Endodermal cell (in vitro differentiated cells): ENCODE measurements at regions not wholly inside any gene's neighbourhood (a gene's known extent, or its start where the extent isn't known, plus 50 kb on each side); places are given as distances from the start of the nearest gene placed in this dataset.
A peak's percentile ranks its signal among the peaks of the same experiment; 100 is the strongest.
"Not testable (repeated sequence)": the region's sequence is repeated elsewhere in the genome, so short reads cannot be mapped to it uniquely, and the experiment has no call there.

ENCODE experiments used
- DNase-seq: peaks from one replicate; pipeline ENCODE4 v3.0.0-alpha.2; 2017
- H3K27ac ChIP-seq: 2 replicates; pipeline ENCODE4 v1.5.1; 2013; ENCODE audit warnings: mild to moderate bottlenecking, low read depth, low read length, moderate library complexity
- H3K27me3 ChIP-seq: 2 replicates; pipeline ENCODE4 v1.6.1; 2013; ENCODE audit warnings: mild to moderate bottlenecking, low read length, moderate library complexity; ENCODE audit not compliant: insufficient read depth, control insufficient read depth, poor library complexity, severe bottlenecking
- H3K36me3 ChIP-seq: 2 replicates; pipeline ENCODE4 v1.7.0; 2013; ENCODE audit warnings: mild to moderate bottlenecking, low read length, moderate library complexity; ENCODE audit not compliant: control insufficient read depth, insufficient read depth
- H3K4me1 ChIP-seq: one replicate; pipeline ENCODE4 v1.7.0; 2013; ENCODE audit warnings: low read length; ENCODE audit not compliant: control insufficient read depth, insufficient read depth
- H3K4me3 ChIP-seq: 2 replicates; pipeline ENCODE4 v1.5.1; 2013; ENCODE audit warnings: mild to moderate bottlenecking, low read length, moderate library complexity
- H3K9ac ChIP-seq: 2 replicates; pipeline ENCODE4 v1.6.1; 2013; ENCODE audit warnings: mild to moderate bottlenecking, low read length, moderate library complexity; ENCODE audit not compliant: poor library complexity, severe bottlenecking; ENCODE audit errors: extremely low read depth
- H3K9me3 ChIP-seq: 2 replicates; pipeline ENCODE4 v1.6.1; 2013; ENCODE audit warnings: mild to moderate bottlenecking, low read length, moderate library complexity; ENCODE audit not compliant: control insufficient read depth
- H3K27ac Mint-ChIP-seq: 2 replicates; pipeline ENCODE4 v1.8.0; 2020; ENCODE audit warnings: mixed read lengths
- H3K27me3 Mint-ChIP-seq: 2 replicates; pipeline ENCODE4 v1.8.0; 2021; ENCODE audit warnings: mild to moderate bottlenecking, mixed read lengths; ENCODE audit not compliant: insufficient read depth
- H3K36me3 Mint-ChIP-seq: 2 replicates; pipeline ENCODE4 v1.8.0; 2020; ENCODE audit warnings: low read depth, mixed read lengths
- H3K4me1 Mint-ChIP-seq: 2 replicates; pipeline ENCODE4 v1.8.0; 2020; ENCODE audit warnings: mixed read lengths
- H3K4me3 Mint-ChIP-seq: 2 replicates; pipeline ENCODE4 v1.8.0; 2020; ENCODE audit warnings: mild to moderate bottlenecking, moderate library complexity, mixed read lengths
- H3K9me3 Mint-ChIP-seq: 2 replicates; pipeline ENCODE4 v1.8.0; 2020; ENCODE audit warnings: mild to moderate bottlenecking, mixed read lengths
- CTCF ChIP-seq: fragments of 200-600 bp; sonication (generic); conservative IDR thresholded peaks from 2 replicates; pipeline ENCODE4 v1.5.0; 2021; ENCODE audit warnings: antibody characterized with exemption, mild to moderate bottlenecking
- WGBS, 2 experiments: methylation state at CpG; one replicate each; pipeline versions ENCODE4 v1.1.5 to v1.1.7; 2013; ENCODE audit warnings: missing lambda C conversion rate in 2 of 2, mixed read lengths in 1 of 2; ENCODE audit not compliant: insufficient coverage in 1 of 2, insufficient read length in 1 of 2; 5-methylcytosine and 5-hydroxymethylcytosine counted together

- Mint-ChIP-seq H3K36me3 (no peaks in the 10 kb centered on the region), H3K9me3 (no peaks in the 10 kb centered on the region), H3K4me3 (no peak overlapping the region), H3K4me1 (peaks cover 10% of the 10 kb centered on the region), H3K27me3 (peaks cover 7% of the 10 kb centered on the region), H3K27ac (no peak overlapping the region)
- Histone ChIP-seq H3K9ac (no peak overlapping the region), H3K36me3 (no peaks in the 10 kb centered on the region), H3K4me1 (no peaks in the 10 kb centered on the region), H3K4me3 (no peak overlapping the region), H3K27me3 (no peaks in the 10 kb centered on the region), H3K9me3 (no peaks in the 10 kb centered on the region), H3K27ac (no peak overlapping the region)
- TF ChIP-seq CTCF = no peak
- no peak for DNase-seq
- 100% methylated on average over 3 of the region's 3 CpGs; no CpG with 5 or more reads in 1 of the 2 experiments for WGBS, 2 experiments
Measured at GRCh38 chr7:29734246-29734731, 72.0 kb upstream of the WIPF3 start.

GRCh38 chr7:29747645-29748245, 58.6 kb upstream of the WIPF3 start:
- H3K27me3 ChIP-seq, H3K27me3 Mint-ChIP-seq, H3K9ac ChIP-seq, H3K27ac Mint-ChIP-seq, H3K4me1 Mint-ChIP-seq, H3K9me3 Mint-ChIP-seq, H3K36me3 ChIP-seq, H3K4me1 ChIP-seq, H3K4me3 Mint-ChIP-seq, DNase-seq, H3K9me3 ChIP-seq, H3K27ac ChIP-seq, H3K4me3 ChIP-seq, H3K36me3 Mint-ChIP-seq: not testable (repeated sequence)
- WGBS, 2 experiments = 86% methylated on average over 4 of the region's 5 CpGs; no CpG with 5 or more reads in 1 of the 2 experiments

- no peak overlapping the region for H3K9ac ChIP-seq
- H3K9me3 ChIP-seq = no peaks in the 10 kb centered on the region
- no peaks in the 10 kb centered on the region for H3K9me3 Mint-ChIP-seq
- no peaks in the 10 kb centered on the region for H3K36me3 ChIP-seq
- no peak overlapping the region for H3K4me3 ChIP-seq
- no peaks in the 10 kb centered on the region for H3K36me3 Mint-ChIP-seq
- no peak overlapping the region for H3K4me3 Mint-ChIP-seq
- peak; percentile 82 for TF ChIP-seq CTCF
- 43 to 60% methylated on average over 2 to 3 of the region's 3 CpGs for WGBS, 2 experiments
- H3K4me1 Mint-ChIP-seq = no peaks in the 10 kb centered on the region
- no peak for DNase-seq
- H3K27me3 ChIP-seq = no peaks in the 10 kb centered on the region
- H3K27ac Mint-ChIP-seq = no peak overlapping the region
- no peak overlapping the region for H3K27ac ChIP-seq
- no peaks in the 10 kb centered on the region for H3K27me3 Mint-ChIP-seq
- H3K4me1 ChIP-seq = no peaks in the 10 kb centered on the region
Measured at GRCh38 chr7:29748286-29749099, 57.8 kb upstream of the WIPF3 start.
